CD4-positive, alpha-beta T cell (primary cell): ENCODE measurements at regions not wholly inside any gene's neighbourhood (a gene's known extent, or its start where the extent isn't known, plus 50 kb on each side); places are given as distances from the start of the nearest gene placed in this dataset.

ENCODE experiments used
- ATAC-seq: fragments of 200-7000 bp; cut with Tn5 transposase; one replicate; pipeline ENCODE4 v1.10.0; 2022; ENCODE audit warnings: mild to moderate bottlenecking; ENCODE audit not compliant: poor library complexity
- CTCF ChIA-PET: fragments of 350-600 bp; sonication (Branson Sonifier 250); formaldehyde crosslinking; loops from one replicate; lab custom pipeline; 2021; ENCODE audit warnings: antibody characterized with exemption, inconsistent platforms; lab: Charles Lee
- POLR2A ChIA-PET: fragments of 350-600 bp; sonication (Branson Sonifier 250); formaldehyde crosslinking; loops from one replicate; lab custom pipeline; 2021; ENCODE audit warnings: antibody characterized with exemption, inconsistent platforms; lab: Charles Lee
- DNase-seq, 14 experiments: peaks; one replicate each; pipeline ENCODE4 v3.0.0-alpha.2; 2013 to 2020; ENCODE audit warnings: mixed read lengths in 2 of 14
- H3K27ac ChIP-seq, 2 donors: one replicate each; pipeline versions ENCODE4 v1.5.1 to v1.7.0; 2013; ENCODE audit warnings: low read length in 2 of 2, low read depth in 1 of 2, mild to moderate bottlenecking in 1 of 2
- H3K27me3 ChIP-seq, 2 experiments: 1 replicate in 1 of 2; 2 replicates in 1 of 2; pipeline versions ENCODE4 v1.6.1 to v1.7.0; 2013; ENCODE audit warnings: low read length in 2 of 2, control low read depth in 1 of 2, mild to moderate bottlenecking in 1 of 2, moderate library complexity in 1 of 2; ENCODE audit not compliant: insufficient read depth in 2 of 2, control insufficient read depth in 1 of 2
- H3K36me3 ChIP-seq: one replicate; pipeline ENCODE4 v1.6.1; 2013; ENCODE audit warnings: low read length, control low read depth; ENCODE audit not compliant: insufficient read depth
- H3K4me1 ChIP-seq: one replicate; pipeline ENCODE4 v1.6.1; 2013; ENCODE audit warnings: low read length, control low read depth; ENCODE audit not compliant: insufficient read depth
- H3K4me3 ChIP-seq: one replicate; pipeline ENCODE4 v1.5.1; 2013; ENCODE audit warnings: mild to moderate bottlenecking, low read length, moderate library complexity
- H3K9me3 ChIP-seq, 2 experiments: 1 replicate in 1 of 2; 2 replicates in 1 of 2; pipeline versions ENCODE4 v1.6.1 to v1.7.0; 2013; ENCODE audit warnings: low read length in 2 of 2, mild to moderate bottlenecking in 2 of 2, control low read depth in 1 of 2, moderate library complexity in 1 of 2; ENCODE audit not compliant: control insufficient read depth in 1 of 2, insufficient read depth in 1 of 2
- H3K27ac Mint-ChIP-seq: one replicate; pipeline ENCODE4 v1.8.0; 2020; ENCODE audit warnings: mixed read lengths
- H3K27me3 Mint-ChIP-seq: one replicate; pipeline ENCODE4 v1.8.0; 2021; ENCODE audit warnings: mixed read lengths
- H3K36me3 Mint-ChIP-seq: one replicate; pipeline ENCODE4 v1.8.0; 2021; ENCODE audit warnings: low read depth, mixed read lengths
- H3K4me1 Mint-ChIP-seq: one replicate; pipeline ENCODE4 v1.8.0; 2021; ENCODE audit warnings: low read depth, mixed read lengths
- H3K4me3 Mint-ChIP-seq: one replicate; pipeline ENCODE4 v1.8.0; 2020; ENCODE audit warnings: mild to moderate bottlenecking, mixed read lengths
- H3K9me3 Mint-ChIP-seq: one replicate; pipeline ENCODE4 v1.8.0; 2020; ENCODE audit warnings: mixed read lengths
- intact Hi-C, 2 experiments: fragments of 100-400 bp; cut with DNase I in 1 of 2; cut with micrococcal nuclease in 1 of 2; formaldehyde crosslinking; loops; one replicate each; pipeline versions ENCODE4 v1.15.1 to v1.9.0; 2023 to 2025; cut with DNase I, micrococcal nuclease
- TF ChIP-seq, protein P1 (sequence below): fragments of 200-600 bp; IDR thresholded peaks from one replicate; pipeline ENCODE4 v1.8.0; 2022; ENCODE audit warnings: antibody characterized with exemption, mild to moderate bottlenecking

DNA sequence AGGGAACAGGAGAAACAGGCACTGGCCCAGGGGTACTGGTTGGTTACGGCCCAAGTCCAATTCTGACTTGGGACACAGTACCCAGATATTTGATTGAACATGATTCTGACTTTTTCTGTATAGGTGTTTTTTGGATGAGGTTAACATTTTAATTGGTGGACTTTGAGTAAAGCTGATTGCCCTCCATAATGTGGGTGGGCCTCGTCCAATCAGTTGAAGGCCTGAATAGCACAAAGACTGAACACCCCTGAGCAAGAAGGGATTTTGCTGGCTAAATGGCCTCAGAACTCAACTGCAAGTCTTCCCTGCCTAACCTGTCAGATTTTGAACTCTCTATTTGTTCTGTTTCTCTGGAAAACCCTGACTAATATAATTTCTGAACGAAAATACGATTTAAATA lies 222.6 kb downstream of the TEX36 start:
- ChIA-PET POLR2A (no interaction called here), CTCF (no interaction called here)
- Mint-ChIP-seq H3K27ac (no peak overlapping the region), H3K27me3 (peaks cover 16% of the 10 kb centered on the region), H3K4me1 (no peaks in the 10 kb centered on the region), H3K9me3 (no peaks in the 10 kb centered on the region), H3K36me3 (no peaks in the 10 kb centered on the region), H3K4me3 (no peak overlapping the region)
- Histone ChIP-seq H3K9me3 (peaks cover 0 to 6% of the 10 kb centered on the region in 2 experiments), H3K27me3 (no peaks in the 10 kb centered on the region), H3K4me1 (no peaks in the 10 kb centered on the region), H3K4me3 (no peak overlapping the region), H3K27ac (no peak overlapping the region), H3K36me3 (no peaks in the 10 kb centered on the region)
- ATAC-seq (no peak), DNase-seq (no peak)
- TF ChIP-seq, protein P1, sequence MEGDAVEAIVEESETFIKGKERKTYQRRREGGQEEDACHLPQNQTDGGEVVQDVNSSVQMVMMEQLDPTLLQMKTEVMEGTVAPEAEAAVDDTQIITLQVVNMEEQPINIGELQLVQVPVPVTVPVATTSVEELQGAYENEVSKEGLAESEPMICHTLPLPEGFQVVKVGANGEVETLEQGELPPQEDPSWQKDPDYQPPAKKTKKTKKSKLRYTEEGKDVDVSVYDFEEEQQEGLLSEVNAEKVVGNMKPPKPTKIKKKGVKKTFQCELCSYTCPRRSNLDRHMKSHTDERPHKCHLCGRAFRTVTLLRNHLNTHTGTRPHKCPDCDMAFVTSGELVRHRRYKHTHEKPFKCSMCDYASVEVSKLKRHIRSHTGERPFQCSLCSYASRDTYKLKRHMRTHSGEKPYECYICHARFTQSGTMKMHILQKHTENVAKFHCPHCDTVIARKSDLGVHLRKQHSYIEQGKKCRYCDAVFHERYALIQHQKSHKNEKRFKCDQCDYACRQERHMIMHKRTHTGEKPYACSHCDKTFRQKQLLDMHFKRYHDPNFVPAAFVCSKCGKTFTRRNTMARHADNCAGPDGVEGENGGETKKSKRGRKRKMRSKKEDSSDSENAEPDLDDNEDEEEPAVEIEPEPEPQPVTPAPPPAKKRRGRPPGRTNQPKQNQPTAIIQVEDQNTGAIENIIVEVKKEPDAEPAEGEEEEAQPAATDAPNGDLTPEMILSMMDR = no peak
- intact Hi-C loops = no loop called here

DNA sequence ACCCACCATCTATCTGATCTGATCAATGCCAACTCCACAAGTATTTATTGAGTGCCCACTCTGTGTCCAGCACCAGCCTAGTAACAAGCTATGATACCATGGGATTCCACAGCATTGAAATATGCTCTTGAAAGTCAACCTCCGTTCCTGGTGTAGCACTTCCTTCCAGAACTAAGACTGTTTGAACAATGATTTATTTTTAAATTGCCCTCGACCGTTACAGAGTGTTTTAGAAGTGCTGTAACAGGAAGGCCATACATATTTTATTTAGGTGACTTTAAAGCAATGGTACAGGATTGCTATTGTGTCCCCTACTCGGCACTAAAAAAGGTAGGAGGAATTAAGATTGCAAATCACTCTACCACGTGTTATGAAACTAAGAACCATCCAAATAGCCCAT lies 225.6 kb downstream of the TEX36 start:
- Mint-ChIP-seq H3K4me3 (no peak overlapping the region), H3K27ac (no peak overlapping the region), H3K4me1 (no peaks in the 10 kb centered on the region), H3K27me3 (peaks cover 18% of the 10 kb centered on the region), H3K36me3 (no peaks in the 10 kb centered on the region), H3K9me3 (no peaks in the 10 kb centered on the region)
- Histone ChIP-seq H3K27ac (no peak overlapping the region), H3K36me3 (no peaks in the 10 kb centered on the region), H3K27me3 (no peaks in the 10 kb centered on the region), H3K4me1 (no peaks in the 10 kb centered on the region), H3K4me3 (no peak overlapping the region), H3K9me3 (peaks cover 0 to 10% of the 10 kb centered on the region in 2 experiments)
- POLR2A ChIA-PET = no interaction called here
- TF ChIP-seq, protein P1 = no peak
- DNase-seq (no peak), ATAC-seq (no peak)
- intact Hi-C loops = no loop called here
- CTCF ChIA-PET = no interaction called here

DNA sequence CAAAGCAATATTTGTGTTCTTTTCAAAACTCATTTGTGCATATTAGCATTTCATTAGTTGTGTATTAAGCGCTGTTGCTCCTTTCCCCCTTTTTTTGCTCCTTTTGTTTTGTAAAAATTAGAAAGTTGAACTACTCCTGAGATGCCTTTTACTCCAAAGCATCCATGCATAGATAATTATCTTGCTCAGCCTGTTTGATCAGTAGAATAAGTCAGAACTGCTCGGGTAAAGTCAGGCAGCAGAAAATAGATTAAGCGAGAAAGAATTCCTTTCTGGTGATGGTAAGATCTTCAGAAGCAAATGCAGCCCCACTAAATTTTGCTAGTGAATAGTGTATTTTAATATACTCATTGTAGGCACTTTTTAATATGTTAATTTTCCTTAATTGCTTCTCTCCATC lies 227.1 kb downstream of the TEX36 start:
- H3K27me3 ChIP-seq = no peaks in the 10 kb centered on the region
- Mint-ChIP-seq H3K4me3 (no peak overlapping the region), H3K27me3 (peaks cover 18% of the 10 kb centered on the region), H3K27ac (no peak overlapping the region), H3K4me1 (no peaks in the 10 kb centered on the region), H3K36me3 (no peaks in the 10 kb centered on the region), H3K9me3 (peaks cover 3% of the 10 kb centered on the region)
- no peak overlapping the region for H3K4me3 ChIP-seq
- no peak overlapping the region for H3K27ac ChIP-seq
- intact Hi-C loops = no loop called here
- ATAC-seq (no peak), DNase-seq (no peak)
- H3K36me3 ChIP-seq = no peaks in the 10 kb centered on the region
- TF ChIP-seq, protein P1 = no peak
- no peaks in the 10 kb centered on the region for H3K4me1 ChIP-seq
- ChIA-PET CTCF (no interaction called here), POLR2A (no interaction called here)
- peaks cover 0 to 10% of the 10 kb centered on the region in 2 experiments for H3K9me3 ChIP-seq
